ENCODE measurements at regions not wholly inside any gene's neighbourhood (a gene's known extent, or its start where the extent isn't known, plus 50 kb on each side); places are given as distances from the start of the nearest gene placed in this dataset.

- TF ChIP-seq CTCF (IDR thresholded peaks at IDR 0.05) (no peak), POLR2AphosphoS5 (IDR thresholded peaks at IDR 0.05) (no peak), POLR2A (IDR thresholded peaks at IDR 0.05) (no peak)
Measured at GRCh38 chr13:30074955-30075614, 224.7 kb upstream of the UBL3 start.
